GM03348 (cell line): ENCODE measurements at regions not wholly inside any gene's neighbourhood (a gene's known extent, or its start where the extent isn't known, plus 50 kb on each side); places are given as distances from the start of the nearest gene placed in this dataset.

Experiments
- DNase-seq: peaks from one replicate; pipeline ENCODE4 v3.0.0; 2012; ENCODE audit warnings: low spot score

- peak; percentile 37 for DNase-seq
Measured at GRCh38 chr21:35643176-35643575, 417.1 kb downstream of the SETD4 start.

GRCh38 chr21:35641271-35642016 is 418.9 kb downstream of the SETD4 start:
- peak; percentile 66 for DNase-seq

GRCh38 chr21:35637431-35637830 is 422.9 kb downstream of the SETD4 start:
- DNase-seq, result no peak

- no peak for DNase-seq
Measured at GRCh38 chr21:35635994-35636393, 424.3 kb downstream of the SETD4 start.

- peak; percentile 69 for DNase-seq
Measured at GRCh38 chr21:35635261-35635660, 425.1 kb downstream of the SETD4 start.

- no peak for DNase-seq
Measured at GRCh38 chr21:35633501-35633900, 426.8 kb downstream of the SETD4 start.

- DNase-seq, result no peak
Measured at GRCh38 chr21:35632711-35633110, 427.6 kb downstream of the SETD4 start.

- DNase-seq, result no peak
Measured at GRCh38 chr21:35628316-35628715, 432.0 kb downstream of the SETD4 start.

- DNase-seq, result no peak
Measured at GRCh38 chr21:35627462-35627861, 432.9 kb downstream of the SETD4 start.

GRCh38 chr21:35625576-35625975 is 434.8 kb downstream of the SETD4 start:
- DNase-seq, result no peak

- DNase-seq, result no peak
Measured at GRCh38 chr21:35624901-35625300, 435.4 kb downstream of the SETD4 start.

- DNase-seq, result no peak
Measured at GRCh38 chr21:35622612-35623011, 437.7 kb downstream of the SETD4 start.

GRCh38 chr21:35619184-35619583 is 441.1 kb downstream of the SETD4 start:
- peak; percentile 27 for DNase-seq

- DNase-seq, result no peak
Measured at GRCh38 chr21:35617491-35617890, 442.8 kb downstream of the SETD4 start.

- DNase-seq, result peak; percentile 53
Measured at GRCh38 chr21:35616090-35616489, 444.2 kb downstream of the SETD4 start.

- no peak for DNase-seq
Measured at GRCh38 chr21:35615325-35615724, 445.0 kb downstream of the SETD4 start.

- DNase-seq, result peak; percentile 11
Measured at GRCh38 chr21:35614396-35614921, 445.9 kb downstream of the SETD4 start.

GRCh38 chr21:35611708-35612132 is 448.6 kb downstream of the SETD4 start:
- no peak for DNase-seq

GRCh38 chr21:35609263-35609662 is 451.1 kb downstream of the SETD4 start:
- DNase-seq, result no peak

GRCh38 chr21:35607406-35607805 is 452.9 kb downstream of the SETD4 start:
- DNase-seq, result no peak

- DNase-seq, result no peak
Measured at GRCh38 chr21:35606578-35606977, 453.7 kb downstream of the SETD4 start.

- no peak for DNase-seq
Measured at GRCh38 chr21:35606146-35606545, 454.2 kb downstream of the SETD4 start.

GRCh38 chr21:35603494-35603893 is 456.8 kb downstream of the SETD4 start:
- DNase-seq, result no peak

- no peak for DNase-seq
Measured at GRCh38 chr21:35602811-35603362, 457.4 kb downstream of the SETD4 start.
